Kidney epithelial cell (primary cell): ENCODE measurements at regions not wholly inside any gene's neighbourhood (a gene's known extent, or its start where the extent isn't known, plus 50 kb on each side); places are given as distances from the start of the nearest gene placed in this dataset.
A peak's percentile ranks its signal among the peaks of the same experiment; 100 is the strongest.

Experiments used
- DNase-seq: peaks from one replicate; pipeline ENCODE4 v3.0.0-alpha.2; 2010; ENCODE audit warnings: low read depth
- H3K27me3 ChIP-seq: 2 replicates; pipeline ENCODE4 v1.6.0; 2011; ENCODE audit warnings: low read length; ENCODE audit not compliant: control insufficient read depth, insufficient read depth
- H3K36me3 ChIP-seq: 2 replicates; pipeline ENCODE4 v1.5.1; 2011; ENCODE audit warnings: low read length; ENCODE audit not compliant: control insufficient read depth, insufficient read depth
- H3K4me3 ChIP-seq: 2 replicates; pipeline ENCODE4 v1.5.1; 2011; ENCODE audit warnings: low read depth, mild to moderate bottlenecking, control low read depth, low read length
- TF ChIP-seq, protein P1 (sequence below): IDR thresholded peaks from 2 replicates; pipeline ENCODE4 v1.5.1; 2011; ENCODE audit warnings: mild to moderate bottlenecking, moderate library complexity, low read length, control low read depth, inconsistent platforms; ENCODE audit not compliant: insufficient read depth, poor library complexity, severe bottlenecking

GRCh38 chr14:96666088-96666487 lies 131.1 kb upstream of the VRK1 start:
- no peaks in the 10 kb centered on the region for H3K36me3 ChIP-seq
- no peak overlapping the region for H3K4me3 ChIP-seq
- no peaks in the 10 kb centered on the region for H3K27me3 ChIP-seq
- DNase-seq, result no peak
- TF ChIP-seq, protein P1, sequence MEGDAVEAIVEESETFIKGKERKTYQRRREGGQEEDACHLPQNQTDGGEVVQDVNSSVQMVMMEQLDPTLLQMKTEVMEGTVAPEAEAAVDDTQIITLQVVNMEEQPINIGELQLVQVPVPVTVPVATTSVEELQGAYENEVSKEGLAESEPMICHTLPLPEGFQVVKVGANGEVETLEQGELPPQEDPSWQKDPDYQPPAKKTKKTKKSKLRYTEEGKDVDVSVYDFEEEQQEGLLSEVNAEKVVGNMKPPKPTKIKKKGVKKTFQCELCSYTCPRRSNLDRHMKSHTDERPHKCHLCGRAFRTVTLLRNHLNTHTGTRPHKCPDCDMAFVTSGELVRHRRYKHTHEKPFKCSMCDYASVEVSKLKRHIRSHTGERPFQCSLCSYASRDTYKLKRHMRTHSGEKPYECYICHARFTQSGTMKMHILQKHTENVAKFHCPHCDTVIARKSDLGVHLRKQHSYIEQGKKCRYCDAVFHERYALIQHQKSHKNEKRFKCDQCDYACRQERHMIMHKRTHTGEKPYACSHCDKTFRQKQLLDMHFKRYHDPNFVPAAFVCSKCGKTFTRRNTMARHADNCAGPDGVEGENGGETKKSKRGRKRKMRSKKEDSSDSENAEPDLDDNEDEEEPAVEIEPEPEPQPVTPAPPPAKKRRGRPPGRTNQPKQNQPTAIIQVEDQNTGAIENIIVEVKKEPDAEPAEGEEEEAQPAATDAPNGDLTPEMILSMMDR, result no peak

DNA sequence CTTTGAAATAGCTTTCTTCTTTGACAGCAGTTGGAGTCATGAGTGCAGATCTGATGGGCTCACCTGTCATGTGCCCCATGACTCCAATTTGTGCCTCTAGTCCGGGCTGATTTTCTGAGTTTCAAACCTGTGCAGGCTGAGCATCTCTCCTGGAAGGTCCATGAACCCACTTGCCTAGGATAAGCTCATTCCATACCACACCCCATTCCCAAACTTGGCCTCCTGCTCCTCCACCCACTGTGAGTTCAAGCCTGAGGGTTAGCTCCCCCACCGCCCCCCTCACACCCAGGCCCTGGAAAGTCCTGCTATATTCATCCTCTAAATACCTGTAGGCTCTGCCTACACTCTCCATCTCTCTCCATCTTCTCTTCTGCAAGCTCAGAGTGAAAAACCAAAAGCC lies 126.8 kb upstream of the VRK1 start:
- TF ChIP-seq, protein P1, result no peak
- H3K4me3 ChIP-seq, result no peak overlapping the region
- no peaks in the 10 kb centered on the region for H3K36me3 ChIP-seq
- no peaks in the 10 kb centered on the region for H3K27me3 ChIP-seq
- DNase-seq, result no peak

DNA sequence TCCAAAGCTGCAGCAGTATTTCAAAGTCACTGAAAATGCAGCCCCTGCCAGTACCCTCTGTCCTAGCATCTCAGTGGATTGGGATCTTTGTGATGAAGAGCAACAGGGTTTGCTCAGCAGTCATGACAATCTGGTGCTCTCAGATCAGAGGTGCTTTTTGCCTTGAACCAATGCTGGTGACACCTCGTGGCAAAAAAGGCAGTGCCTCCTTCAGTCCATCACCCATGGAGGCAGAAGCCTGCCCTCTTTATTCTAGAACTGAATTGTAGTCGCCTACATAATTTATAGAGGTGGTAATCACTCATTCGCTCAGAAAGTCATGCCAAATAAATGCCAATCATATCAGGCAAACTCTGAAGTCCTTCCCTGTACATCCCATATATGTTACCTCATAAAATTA lies 126.0 kb upstream of the VRK1 start:
- no peak overlapping the region for H3K4me3 ChIP-seq
- no peak for DNase-seq
- no peaks in the 10 kb centered on the region for H3K36me3 ChIP-seq
- TF ChIP-seq, protein P1, result no peak
- no peaks in the 10 kb centered on the region for H3K27me3 ChIP-seq

DNA sequence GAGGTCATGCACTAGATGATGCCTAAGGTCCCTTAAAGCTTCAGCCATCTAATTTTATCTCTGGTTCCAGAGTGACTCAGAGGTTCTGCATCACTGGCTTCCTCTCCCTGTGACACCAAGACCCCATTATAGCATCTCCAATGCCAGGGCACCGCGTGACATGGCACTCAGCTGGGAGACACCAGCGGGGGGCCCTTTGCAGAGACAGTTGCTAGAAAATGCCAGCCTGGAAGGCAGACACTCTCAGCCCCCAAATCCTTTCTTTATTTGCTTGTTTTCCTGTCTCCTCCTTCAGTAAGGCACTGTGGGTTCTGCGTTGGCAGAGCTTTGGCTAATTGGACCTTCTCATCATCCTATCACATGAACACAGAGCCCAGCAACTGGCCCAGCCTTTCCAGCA lies 123.5 kb upstream of the VRK1 start:
- TF ChIP-seq, protein P1, result no peak
- no peak for DNase-seq
- H3K4me3 ChIP-seq, result no peak overlapping the region
- H3K27me3 ChIP-seq, result no peaks in the 10 kb centered on the region
- no peaks in the 10 kb centered on the region for H3K36me3 ChIP-seq

DNA sequence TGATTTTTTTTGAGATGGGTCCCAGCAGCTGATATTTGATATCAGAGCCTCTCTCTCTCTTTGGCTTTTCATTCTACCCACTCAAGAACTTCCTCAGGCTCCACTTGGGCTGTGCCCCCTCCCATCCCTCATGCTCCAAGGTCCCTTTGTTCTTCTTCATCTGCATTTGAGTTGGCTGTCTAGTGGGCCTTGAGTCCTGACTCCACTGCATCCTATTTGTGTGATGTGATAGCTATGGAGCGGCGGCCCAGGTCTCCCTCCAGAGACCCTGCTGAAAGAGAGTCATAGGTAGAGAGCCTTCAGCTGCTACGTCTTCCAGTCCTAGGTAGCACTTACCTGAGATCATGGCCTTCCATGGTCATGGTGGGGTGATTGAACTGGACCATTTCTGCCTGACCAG lies 123.1 kb upstream of the VRK1 start:
- Histone ChIP-seq H3K36me3 (no peaks in the 10 kb centered on the region), H3K27me3 (no peaks in the 10 kb centered on the region), H3K4me3 (no peak overlapping the region)
- DNase-seq, result no peak
- TF ChIP-seq, protein P1, result no peak

DNA sequence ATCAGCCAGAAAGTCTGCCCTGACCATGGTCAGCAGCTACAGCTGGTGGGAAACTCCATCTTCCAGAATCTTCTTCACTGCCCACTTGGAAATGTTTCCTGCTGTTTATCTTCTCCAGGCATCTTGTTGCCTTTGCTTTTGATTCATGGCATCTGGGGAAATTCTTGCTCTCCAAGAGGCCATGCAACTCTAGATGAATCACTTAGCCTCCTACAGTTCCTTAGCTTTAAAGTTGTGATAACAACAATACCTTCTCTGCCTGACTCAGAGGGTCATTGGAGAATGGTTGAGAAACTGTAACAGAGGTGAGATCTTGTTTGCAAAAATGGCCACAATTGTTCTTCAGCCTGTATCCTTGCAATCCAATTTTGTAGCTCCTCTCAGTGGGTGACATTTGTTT lies 121.0 kb upstream of the VRK1 start:
- Histone ChIP-seq H3K4me3 (no peak overlapping the region), H3K36me3 (no peaks in the 10 kb centered on the region), H3K27me3 (no peaks in the 10 kb centered on the region)
- TF ChIP-seq, protein P1, result no peak
- DNase-seq, result peak; percentile 9
